Keratinocyte (primary cell): ENCODE measurements at regions not wholly inside any gene's neighbourhood (a gene's known extent, or its start where the extent isn't known, plus 50 kb on each side); places are given as distances from the start of the nearest gene placed in this dataset.

Source experiments
- DNase-seq: peaks from one replicate; pipeline ENCODE4 v3.0.0-alpha.2; 2011; ENCODE audit warnings: low read depth, missing footprints, low spot score
- FAIRE-seq: peaks from 2 replicates; lab custom pipeline; 2011; peaks lifted over from hg19 to GRCh38; lab: Jason Lieb, UNC
- H2AFZ ChIP-seq: 2 replicates; pipeline ENCODE4 v1.6.0; 2012; ENCODE audit warnings: low read length, control low read depth, inconsistent platforms; ENCODE audit not compliant: control insufficient read depth
- H3K27ac ChIP-seq: 2 replicates; pipeline ENCODE4 v1.5.1; 2011; ENCODE audit warnings: low read length; ENCODE audit not compliant: control insufficient read depth, insufficient read depth
- H3K27me3 ChIP-seq: 3 replicates; pipeline ENCODE4 v1.6.0; 2011; ENCODE audit warnings: low read length; ENCODE audit not compliant: control insufficient read depth, insufficient read depth; ENCODE audit errors: extremely low read depth
- H3K36me3 ChIP-seq, 2 experiments: 2 replicates in 1 of 2; 3 replicates in 1 of 2; pipeline ENCODE4 v1.5.1; 2011; ENCODE audit warnings: low read length in 2 of 2, mild to moderate bottlenecking in 1 of 2; ENCODE audit not compliant: control insufficient read depth in 2 of 2, insufficient read depth in 2 of 2; ENCODE audit errors: extremely low read depth in 1 of 2
- H3K4me1 ChIP-seq: 3 replicates; pipeline ENCODE4 v1.5.1; 2011; ENCODE audit warnings: low read length; ENCODE audit not compliant: control insufficient read depth, insufficient read depth; ENCODE audit errors: extremely low read depth
- H3K4me2 ChIP-seq: 3 replicates; pipeline ENCODE4 v1.6.0; 2011; ENCODE audit warnings: low read depth, low read length; ENCODE audit not compliant: control insufficient read depth, insufficient read depth; ENCODE audit errors: extremely low read depth
- H3K4me3 ChIP-seq, 3 experiments: fragments of 200-600 bp in 1 of 3; sonication (generic) in 1 of 3; 2 replicates in 2 of 3; 3 replicates in 1 of 3; pipeline ENCODE4 v1.5.1; 2011 to 2016; ENCODE audit warnings: low read length in 3 of 3, mild to moderate bottlenecking in 3 of 3, control low read depth in 2 of 3, inconsistent platforms in 1 of 3, low read depth in 1 of 3, mixed read lengths in 1 of 3, mixed run types in 1 of 3, moderate library complexity in 1 of 3; ENCODE audit not compliant: control insufficient read depth in 2 of 3, insufficient read depth in 2 of 3; ENCODE audit errors: extremely low read depth in 1 of 3
- H3K79me2 ChIP-seq: 2 replicates; pipeline ENCODE4 v1.6.0; 2012; ENCODE audit warnings: low read length; ENCODE audit not compliant: control insufficient read depth, insufficient read depth
- H3K9ac ChIP-seq: 3 replicates; pipeline ENCODE4 v1.6.0; 2011; ENCODE audit warnings: low read length; ENCODE audit not compliant: control insufficient read depth, insufficient read depth; ENCODE audit errors: extremely low read depth
- H3K9me1 ChIP-seq: 3 replicates; pipeline ENCODE4 v1.6.0; 2011; ENCODE audit warnings: low read length; ENCODE audit not compliant: control insufficient read depth, insufficient read depth; ENCODE audit errors: extremely low read depth
- H3K9me3 ChIP-seq: 2 replicates; pipeline ENCODE4 v1.5.1; 2012; ENCODE audit warnings: low read depth, low read length; ENCODE audit not compliant: control insufficient read depth
- H4K20me1 ChIP-seq: 3 replicates; pipeline ENCODE4 v1.6.0; 2011; ENCODE audit warnings: low read length; ENCODE audit not compliant: control insufficient read depth, insufficient read depth; ENCODE audit errors: extremely low read depth
- CTCF ChIP-seq, 3 experiments: IDR thresholded peaks in 1 of 3; conservative IDR thresholded peaks in 1 of 3; optimal IDR thresholded peaks in 1 of 3; 2 replicates in 2 of 3; 3 replicates in 1 of 3; pipeline versions ENCODE3 to v1.5.1; 2011; ENCODE audit warnings: low read length in 3 of 3, mild to moderate bottlenecking in 3 of 3, moderate library complexity in 2 of 3, control low read depth in 1 of 3, inconsistent platforms in 1 of 3; ENCODE audit not compliant: insufficient read depth in 2 of 3; ENCODE audit errors: extremely low read depth in 1 of 3
- EZH2 ChIP-seq: IDR thresholded peaks from one replicate; pipeline ENCODE4 v1.6.1; 2012; ENCODE audit warnings: inconsistent platforms, mild to moderate bottlenecking, low read length, moderate library complexity
- dilution Hi-C: fragments of 300-500 bp; cut with MboI; formaldehyde crosslinking; loops from one replicate; pipeline ENCODE4 v1.7.0; 2020; ENCODE audit warnings: low sequenced_read_pairs; ENCODE audit not compliant: extremely low pct_ligation_motif_present

DNA sequence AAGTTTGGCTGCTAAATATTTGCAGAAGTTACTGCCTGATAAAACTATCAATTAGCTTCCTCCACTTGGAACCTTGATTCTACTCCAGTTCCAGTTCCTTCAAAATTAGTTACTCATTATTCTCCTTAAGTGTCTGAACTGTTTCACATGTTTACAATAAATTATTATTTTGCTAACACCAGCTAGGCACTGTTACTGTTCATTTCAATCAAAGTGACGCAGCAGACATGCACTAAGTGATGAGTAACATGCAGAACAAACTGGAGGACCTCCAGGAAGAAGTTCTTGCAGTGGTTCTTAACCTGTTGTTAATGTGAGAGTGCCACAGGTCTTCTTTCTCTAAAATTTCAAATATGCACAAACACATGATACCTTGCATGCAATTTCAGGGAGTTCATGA lies 491.8 kb upstream of the SEMA3A start:
- peak; percentile 81 for FAIRE-seq
- H3K9me1 ChIP-seq = no peaks in the 10 kb centered on the region
- H3K36me3 ChIP-seq = no peaks in the 10 kb centered on the region
- no peaks in the 10 kb centered on the region for H3K9me3 ChIP-seq
- TF ChIP-seq EZH2 (no peak), CTCF (optimal IDR thresholded peaks at IDR 0.05 in 1 of 3, IDR thresholded peaks at IDR 0.05 in 1 of 3, conservative IDR thresholded peaks at IDR 0.05 in 1 of 3; ENCODE audit: extremely low read depth in 1 of 3, insufficient read depth in 2 of 3, low read length in 3 of 3) (no peak)
- no peak overlapping the region for H3K9ac ChIP-seq
- H3K4me1 ChIP-seq = peaks cover 33% of the 10 kb centered on the region
- H3K27me3 ChIP-seq = no peaks in the 10 kb centered on the region
- H3K27ac ChIP-seq = no peak overlapping the region
- H4K20me1 ChIP-seq = no peaks in the 10 kb centered on the region
- peak overlapping the region; percentile 8 for H2AFZ ChIP-seq
- no peak overlapping the region for H3K4me2 ChIP-seq
- dilution Hi-C loops = no loop called here
- H3K4me3 ChIP-seq = no peak overlapping the region
- DNase-seq = no peak
- H3K79me2 ChIP-seq = no peaks in the 10 kb centered on the region

DNA sequence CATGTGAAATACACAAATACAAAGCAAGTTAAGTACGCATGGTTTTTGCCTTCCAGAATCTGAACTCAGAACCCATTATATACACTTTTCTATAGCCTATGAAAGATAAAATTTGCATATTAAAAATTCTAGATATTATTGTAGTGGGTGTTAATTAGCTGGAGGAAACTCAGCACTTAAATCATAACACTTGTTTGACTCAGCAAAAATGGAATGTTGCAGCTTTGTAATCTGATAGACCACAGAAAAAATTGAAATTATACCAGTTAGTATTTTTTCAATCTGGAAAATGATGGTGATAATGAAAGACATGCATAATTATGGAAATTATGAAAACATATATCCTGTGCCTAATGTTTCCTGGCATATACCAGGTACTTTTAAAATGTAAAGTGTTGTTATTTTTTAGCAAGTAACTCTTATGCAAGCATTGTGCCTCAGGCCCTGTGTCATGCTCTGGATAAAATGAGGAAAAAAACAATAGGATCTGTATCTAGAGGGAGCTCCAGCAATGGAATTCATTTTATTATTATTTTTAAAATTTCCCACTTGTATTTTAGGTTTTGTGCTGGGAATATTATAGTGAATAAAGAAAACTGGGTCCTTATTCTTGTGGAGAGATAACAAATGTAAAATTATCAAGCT lies 490.4 kb upstream of the SEMA3A start:
- FAIRE-seq = no peak
- H4K20me1 ChIP-seq = no peaks in the 10 kb centered on the region
- no peak for DNase-seq
- H3K27me3 ChIP-seq = no peaks in the 10 kb centered on the region
- dilution Hi-C loops = no loop called here
- H3K79me2 ChIP-seq = no peaks in the 10 kb centered on the region
- H3K4me3 ChIP-seq = no peak overlapping the region
- H3K9me1 ChIP-seq = no peaks in the 10 kb centered on the region
- H2AFZ ChIP-seq = peak overlapping the region; percentile 16
- H3K4me2 ChIP-seq = no peak overlapping the region
- no peaks in the 10 kb centered on the region for H3K36me3 ChIP-seq
- TF ChIP-seq EZH2 (no peak), CTCF (optimal IDR thresholded peaks at IDR 0.05 in 1 of 3, IDR thresholded peaks at IDR 0.05 in 1 of 3, conservative IDR thresholded peaks at IDR 0.05 in 1 of 3; ENCODE audit: extremely low read depth in 1 of 3, insufficient read depth in 2 of 3, low read length in 3 of 3) (no peak)
- peaks cover 33% of the 10 kb centered on the region for H3K4me1 ChIP-seq
- H3K9me3 ChIP-seq = no peaks in the 10 kb centered on the region
- H3K9ac ChIP-seq = no peak overlapping the region
- no peak overlapping the region for H3K27ac ChIP-seq
